GM19023 (cell line): ENCODE measurements at regions not wholly inside any gene's neighbourhood (a gene's known extent, or its start where the extent isn't known, plus 50 kb on each side); places are given as distances from the start of the nearest gene placed in this dataset.

ENCODE experiments used
- ATAC-seq: cut with Tn5 transposase; IDR thresholded peaks from one replicate; pipeline ENCODE4 v1.9.1; 2021; ENCODE audit warnings: mild to moderate bottlenecking, moderate library complexity; ENCODE audit not compliant: unreplicated experiment

GRCh38 chr3:178384321-178385230 is 151.7 kb upstream of the KCNMB2 start:
- ATAC-seq: no peak

- ATAC-seq: no peak
These were observed 150.8 kb upstream of the KCNMB2 start for GRCh38 chr3:178385280-178385952.

- ATAC-seq: no peak
These were observed 149.8 kb upstream of the KCNMB2 start for GRCh38 chr3:178386401-178386800.

- ATAC-seq: no peak
These were observed 149.4 kb upstream of the KCNMB2 start for GRCh38 chr3:178386880-178387279.

GRCh38 chr3:178388473-178388872 is 147.8 kb upstream of the KCNMB2 start:
- no peak for ATAC-seq

GRCh38 chr3:178389258-178389657 is 147.0 kb upstream of the KCNMB2 start:
- ATAC-seq: no peak

- ATAC-seq: no peak
These were observed 143.7 kb upstream of the KCNMB2 start for GRCh38 chr3:178392511-178392926.

- no peak for ATAC-seq
These were observed 143.1 kb upstream of the KCNMB2 start for GRCh38 chr3:178393146-178393545.

GRCh38 chr3:178393824-178394223 is 142.4 kb upstream of the KCNMB2 start:
- ATAC-seq: no peak

GRCh38 chr3:178396318-178396717 is 139.9 kb upstream of the KCNMB2 start:
- no peak for ATAC-seq

- no peak for ATAC-seq
These were observed 139.0 kb upstream of the KCNMB2 start for GRCh38 chr3:178397202-178397601.

GRCh38 chr3:178397836-178398235 is 138.4 kb upstream of the KCNMB2 start:
- no peak for ATAC-seq

- no peak for ATAC-seq
These were observed 131.3 kb upstream of the KCNMB2 start for GRCh38 chr3:178404961-178405360.

- no peak for ATAC-seq
These were observed 130.7 kb upstream of the KCNMB2 start for GRCh38 chr3:178405531-178405930.

GRCh38 chr3:178406206-178406605 is 130.0 kb upstream of the KCNMB2 start:
- no peak for ATAC-seq

GRCh38 chr3:178415384-178415783 is 120.9 kb upstream of the KCNMB2 start:
- ATAC-seq: no peak

GRCh38 chr3:178417736-178418135 is 118.5 kb upstream of the KCNMB2 start:
- ATAC-seq: no peak

GRCh38 chr3:178419071-178419470 is 117.2 kb upstream of the KCNMB2 start:
- no peak for ATAC-seq

GRCh38 chr3:178420033-178420432 is 116.2 kb upstream of the KCNMB2 start:
- ATAC-seq: no peak

GRCh38 chr3:178421069-178421468 is 115.2 kb upstream of the KCNMB2 start:
- ATAC-seq: no peak

- ATAC-seq: no peak
These were observed 113.8 kb upstream of the KCNMB2 start for GRCh38 chr3:178422406-178422805.

GRCh38 chr3:178428037-178428436 is 108.2 kb upstream of the KCNMB2 start:
- no peak for ATAC-seq
